Gastroesophageal sphincter (tissue), 3 donors: ENCODE measurements at regions not wholly inside any gene's neighbourhood (a gene's known extent, or its start where the extent isn't known, plus 50 kb on each side); places are given as distances from the start of the nearest gene placed in this dataset.

Source experiments
- EP300 ChIP-seq: sonication (generic); formaldehyde crosslinking; IDR thresholded peaks from one replicate; pipeline ENCODE4 v1.6.1; 2017; ENCODE audit warnings: antibody characterized with exemption, mild to moderate bottlenecking
- TF ChIP-seq, protein P1 (sequence below), 4 experiments: fragments of 200-600 bp in 2 of 4; fragments of 450-650 bp in 2 of 4; sonication (generic) in 1 of 4; IDR thresholded peaks; one replicate each; pipeline ENCODE4 v1.5.1; 2017 to 2019; ENCODE audit warnings: antibody characterized with exemption in 4 of 4, mild to moderate bottlenecking in 2 of 4, moderate library complexity in 2 of 4

DNA sequence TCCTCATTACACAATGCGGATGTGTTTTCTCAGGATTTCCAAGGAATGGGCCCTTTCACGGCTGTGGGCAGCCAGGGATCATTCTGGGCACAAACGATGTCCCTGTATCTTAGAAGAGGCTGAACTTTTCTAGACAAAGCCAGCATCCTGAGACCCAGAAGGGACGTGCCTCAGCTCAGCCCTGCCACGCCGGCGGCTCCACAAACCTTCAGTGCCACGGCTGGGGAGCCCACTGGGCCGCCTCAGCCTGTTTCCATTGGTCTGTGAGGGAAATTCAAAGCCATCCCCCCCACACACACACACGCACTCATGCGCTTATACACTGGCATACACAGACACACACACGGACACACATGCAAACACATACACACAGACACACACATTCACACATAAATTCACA lies 344.9 kb upstream of the MKI67 start:
- TF ChIP-seq, protein P1, sequence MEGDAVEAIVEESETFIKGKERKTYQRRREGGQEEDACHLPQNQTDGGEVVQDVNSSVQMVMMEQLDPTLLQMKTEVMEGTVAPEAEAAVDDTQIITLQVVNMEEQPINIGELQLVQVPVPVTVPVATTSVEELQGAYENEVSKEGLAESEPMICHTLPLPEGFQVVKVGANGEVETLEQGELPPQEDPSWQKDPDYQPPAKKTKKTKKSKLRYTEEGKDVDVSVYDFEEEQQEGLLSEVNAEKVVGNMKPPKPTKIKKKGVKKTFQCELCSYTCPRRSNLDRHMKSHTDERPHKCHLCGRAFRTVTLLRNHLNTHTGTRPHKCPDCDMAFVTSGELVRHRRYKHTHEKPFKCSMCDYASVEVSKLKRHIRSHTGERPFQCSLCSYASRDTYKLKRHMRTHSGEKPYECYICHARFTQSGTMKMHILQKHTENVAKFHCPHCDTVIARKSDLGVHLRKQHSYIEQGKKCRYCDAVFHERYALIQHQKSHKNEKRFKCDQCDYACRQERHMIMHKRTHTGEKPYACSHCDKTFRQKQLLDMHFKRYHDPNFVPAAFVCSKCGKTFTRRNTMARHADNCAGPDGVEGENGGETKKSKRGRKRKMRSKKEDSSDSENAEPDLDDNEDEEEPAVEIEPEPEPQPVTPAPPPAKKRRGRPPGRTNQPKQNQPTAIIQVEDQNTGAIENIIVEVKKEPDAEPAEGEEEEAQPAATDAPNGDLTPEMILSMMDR (IDR thresholded peaks at IDR 0.05), result no peak
- TF ChIP-seq EP300, result no peak
